LNCAP (cell line): ENCODE measurements at regions not wholly inside any gene's neighbourhood (a gene's known extent, or its start where the extent isn't known, plus 50 kb on each side); places are given as distances from the start of the nearest gene placed in this dataset.

ENCODE experiments used
- CTCF ChIP-seq: fragments of 450-650 bp; IDR thresholded peaks from 2 replicates; pipeline ENCODE4 v1.5.1; 2017; ENCODE audit warnings: mild to moderate bottlenecking

- TF ChIP-seq CTCF: no peak
Measured at GRCh38 chr15:34490417-34491193, 53.0 kb upstream of the GOLGA8A start.

- TF ChIP-seq CTCF: peak; percentile 11; the same call in 1 of the 2 replicates
Measured at GRCh38 chr15:34488973-34489959, 51.7 kb upstream of the GOLGA8A start.
